ENCODE measurements at regions not wholly inside any gene's neighbourhood (a gene's known extent, or its start where the extent isn't known, plus 50 kb on each side); places are given as distances from the start of the nearest gene placed in this dataset.

- DNase-seq = no peak
- no peaks in the 10 kb centered on the region for H3K9me3 ChIP-seq
- no peak for ATAC-seq
- H3K4me3 ChIP-seq = no peak overlapping the region
- H3K27me3 ChIP-seq = no peaks in the 10 kb centered on the region
- H3K27ac ChIP-seq = no peak overlapping the region
- no peaks in the 10 kb centered on the region for H3K36me3 ChIP-seq
- no peaks in the 10 kb centered on the region for H3K4me1 ChIP-seq
- no peak for TF ChIP-seq CTCF (IDR thresholded peaks at IDR 0.05)
- intact Hi-C loops (cut with DNase I) = no loop called here
Measured at GRCh38 chr5:5648694-5649093, 226.2 kb downstream of the ICE1 start.

GRCh38 chr5:5645891-5646290 lies 223.4 kb downstream of the ICE1 start:
- ATAC-seq (no peak), DNase-seq (no peak)
- H3K4me1 ChIP-seq = no peaks in the 10 kb centered on the region
- H3K27me3 ChIP-seq = no peaks in the 10 kb centered on the region
- intact Hi-C loops (cut with DNase I) = no loop called here
- no peak overlapping the region for H3K27ac ChIP-seq
- no peak for TF ChIP-seq CTCF (IDR thresholded peaks at IDR 0.05)
- no peaks in the 10 kb centered on the region for H3K9me3 ChIP-seq
- H3K36me3 ChIP-seq = no peaks in the 10 kb centered on the region
- no peak overlapping the region for H3K4me3 ChIP-seq

- intact Hi-C loops (cut with DNase I) = no loop called here
- H3K9me3 ChIP-seq = no peaks in the 10 kb centered on the region
- H3K4me3 ChIP-seq = no peak overlapping the region
- no peak for DNase-seq
- no peak overlapping the region for H3K27ac ChIP-seq
- no peaks in the 10 kb centered on the region for H3K27me3 ChIP-seq
- no peaks in the 10 kb centered on the region for H3K36me3 ChIP-seq
- TF ChIP-seq CTCF (IDR thresholded peaks at IDR 0.05) = no peak
- H3K4me1 ChIP-seq = no peaks in the 10 kb centered on the region
- ATAC-seq = no peak
Measured at GRCh38 chr5:5645198-5645597, 222.7 kb downstream of the ICE1 start.

- Histone ChIP-seq H3K36me3 (no peaks in the 10 kb centered on the region), H3K9me3 (no peaks in the 10 kb centered on the region), H3K4me1 (no peaks in the 10 kb centered on the region), H3K4me3 (no peak overlapping the region), H3K27ac (no peak overlapping the region), H3K27me3 (no peaks in the 10 kb centered on the region)
- DNase-seq (no peak), ATAC-seq (no peak)
- no peak for TF ChIP-seq CTCF (IDR thresholded peaks at IDR 0.05)
- intact Hi-C loops (cut with DNase I) = no loop called here
Measured at GRCh38 chr5:5644249-5644648, 221.8 kb downstream of the ICE1 start.

- H3K27me3 ChIP-seq = no peaks in the 10 kb centered on the region
- H3K4me1 ChIP-seq = no peaks in the 10 kb centered on the region
- no peak overlapping the region for H3K27ac ChIP-seq
- ATAC-seq (no peak), DNase-seq (no peak)
- no peaks in the 10 kb centered on the region for H3K9me3 ChIP-seq
- no peak for TF ChIP-seq CTCF (IDR thresholded peaks at IDR 0.05)
- no peaks in the 10 kb centered on the region for H3K36me3 ChIP-seq
- H3K4me3 ChIP-seq = no peak overlapping the region
- intact Hi-C loops (cut with DNase I) = no loop called here
Measured at GRCh38 chr5:5643481-5643880, 221.0 kb downstream of the ICE1 start.

GRCh38 chr5:5638211-5638610 lies 215.7 kb downstream of the ICE1 start:
- H3K27ac ChIP-seq = no peak overlapping the region
- DNase-seq (no peak), ATAC-seq (peak; percentile 84)
- intact Hi-C loops (cut with DNase I) = no loop called here
- no peaks in the 10 kb centered on the region for H3K36me3 ChIP-seq
- H3K4me3 ChIP-seq = no peak overlapping the region
- H3K4me1 ChIP-seq = no peaks in the 10 kb centered on the region
- TF ChIP-seq CTCF (IDR thresholded peaks at IDR 0.05) = no peak
- H3K9me3 ChIP-seq = no peaks in the 10 kb centered on the region
- H3K27me3 ChIP-seq = no peaks in the 10 kb centered on the region
